ENCODE measurements at regions not wholly inside any gene's neighbourhood (a gene's known extent, or its start where the extent isn't known, plus 50 kb on each side); places are given as distances from the start of the nearest gene placed in this dataset.

GRCh38 chr13:68846663-68847062, 1261.0 kb upstream of the ATXN8OS start:
- Histone ChIP-seq H3K4me3 (ENCODE audit: low read length) (no peak overlapping the region), H3K9me3 (ENCODE audit: control insufficient read depth, insufficient read depth, low read length) (peaks cover 17% of the 10 kb centered on the region), H3K36me3 (ENCODE audit: control insufficient read depth, insufficient read depth, low read length) (no peaks in the 10 kb centered on the region), H3K27me3 (ENCODE audit: control insufficient read depth, insufficient read depth, low read length) (no peaks in the 10 kb centered on the region), H3K4me1 (ENCODE audit: control insufficient read depth, insufficient read depth, low read length) (no peaks in the 10 kb centered on the region), H3K27ac (ENCODE audit: low read length) (no peak overlapping the region)
- DNase-seq = no peak
- Mint-ChIP-seq H3K27me3 (ENCODE audit: low read depth in 2 of 2) (no peaks in the 10 kb centered on the region), H3K9me3 (peaks cover 19 to 27% of the 10 kb centered on the region in 2 donors), H3K36me3 (peaks cover 22% of the 10 kb centered on the region), H3K4me3 (no peak overlapping the region), H3K27ac (no peak overlapping the region), H3K4me1 (no peaks in the 10 kb centered on the region)
- no peak for TF ChIP-seq CTCF (IDR thresholded peaks at IDR 0.05)
- 44% methylated on average over 1 of the region's 1 CpG for WGBS (ENCODE audit: insufficient coverage)
- intact Hi-C loops (cut with micrococcal nuclease) = no loop called here
- ATAC-seq = no peak

GRCh38 chr13:68834375-68834774, 1273.3 kb upstream of the ATXN8OS start:
- Histone ChIP-seq H3K9me3 (ENCODE audit: control insufficient read depth, insufficient read depth, low read length) (no peaks in the 10 kb centered on the region), H3K27ac (ENCODE audit: low read length) (no peak overlapping the region), H3K27me3 (ENCODE audit: control insufficient read depth, insufficient read depth, low read length) (no peaks in the 10 kb centered on the region), H3K4me1 (ENCODE audit: control insufficient read depth, insufficient read depth, low read length) (no peaks in the 10 kb centered on the region), H3K36me3 (ENCODE audit: control insufficient read depth, insufficient read depth, low read length) (no peaks in the 10 kb centered on the region), H3K4me3 (ENCODE audit: low read length) (no peak overlapping the region)
- H3K4me1 Mint-ChIP-seq = no peaks in the 10 kb centered on the region
- no peak for ATAC-seq
- TF ChIP-seq CTCF (IDR thresholded peaks at IDR 0.05) = no peak
- H3K36me3 Mint-ChIP-seq = no peaks in the 10 kb centered on the region
- intact Hi-C loops (cut with micrococcal nuclease) = no loop called here
- no peak overlapping the region for H3K4me3 Mint-ChIP-seq
- DNase-seq = no peak
- no peak overlapping the region for H3K27ac Mint-ChIP-seq
- no peaks in the 10 kb centered on the region for H3K27me3 Mint-ChIP-seq (ENCODE audit: low read depth in 2 of 2)
- peaks cover 18 to 19% of the 10 kb centered on the region in 2 donors for H3K9me3 Mint-ChIP-seq

DNA sequence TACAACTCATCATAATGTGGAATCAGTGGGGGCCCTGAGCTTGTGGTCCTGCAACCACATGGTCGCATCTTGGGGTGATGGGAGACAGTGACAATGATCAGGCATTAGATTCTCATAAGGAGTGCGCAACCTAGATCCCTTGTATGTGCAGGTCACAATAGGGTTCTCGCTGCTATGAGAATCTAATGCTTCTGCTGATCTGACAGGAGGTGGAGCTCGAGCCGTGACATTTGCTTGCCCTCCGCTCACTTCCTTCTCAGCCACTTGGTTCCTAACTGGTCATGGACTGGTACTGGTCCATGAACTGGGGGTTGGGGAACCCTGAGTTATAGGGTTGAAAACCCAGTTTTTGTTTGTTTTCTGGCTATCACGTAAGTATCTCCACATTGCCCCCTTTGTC, 1290.9 kb upstream of the ATXN8OS start:
- no peaks in the 10 kb centered on the region for H3K36me3 ChIP-seq (ENCODE audit: control insufficient read depth, insufficient read depth, low read length)

More for the DNA sequence above, 1290.9 kb upstream of the ATXN8OS start:
- Histone ChIP-seq H3K27ac (ENCODE audit: low read length) (no peak overlapping the region), H3K4me1 (ENCODE audit: control insufficient read depth, insufficient read depth, low read length) (no peaks in the 10 kb centered on the region), H3K4me3 (ENCODE audit: low read length) (no peak overlapping the region), H3K27me3 (ENCODE audit: control insufficient read depth, insufficient read depth, low read length) (no peaks in the 10 kb centered on the region), H3K9me3 (ENCODE audit: control insufficient read depth, insufficient read depth, low read length) (no peaks in the 10 kb centered on the region)
- Mint-ChIP-seq H3K4me3 (no peak overlapping the region), H3K36me3 (peaks cover 9% of the 10 kb centered on the region), H3K4me1 (no peaks in the 10 kb centered on the region), H3K9me3 (peaks cover 8 to 24% of the 10 kb centered on the region in 2 donors), H3K27me3 (ENCODE audit: low read depth in 2 of 2) (no peaks in the 10 kb centered on the region), H3K27ac (no peak overlapping the region)
- intact Hi-C loops (cut with micrococcal nuclease) = no loop called here
- no peak for TF ChIP-seq CTCF (IDR thresholded peaks at IDR 0.05)
- WGBS (ENCODE audit: insufficient coverage) = 96% methylated on average over 7 of the region's 7 CpGs
- ATAC-seq = no peak
- DNase-seq = no peak

Measured in natural killer cell (primary cell).